ENCODE measurements at regions not wholly inside any gene's neighbourhood (a gene's known extent, or its start where the extent isn't known, plus 50 kb on each side); places are given as distances from the start of the nearest gene placed in this dataset.

DNA sequence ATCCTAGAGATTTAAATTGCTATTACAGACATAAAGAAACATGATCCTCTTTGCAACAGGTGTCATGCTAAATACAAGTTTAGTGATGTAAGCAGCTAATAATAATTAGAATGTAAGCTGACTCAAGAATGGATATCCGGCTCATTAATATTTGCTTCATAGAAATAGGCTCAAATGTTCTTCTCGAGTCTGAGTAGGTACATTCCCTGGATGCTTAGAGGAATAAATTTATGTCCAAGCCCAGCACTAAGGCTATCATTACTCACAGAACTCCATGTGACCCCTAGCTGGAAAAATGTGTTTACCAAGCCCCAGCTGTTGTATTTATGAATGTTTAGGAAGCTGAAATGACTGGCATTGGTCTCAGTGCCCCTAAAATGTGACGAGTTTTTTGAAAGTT is 87.6 kb upstream of the TSPAN7 start:
- CTCF ChIA-PET: no interaction called here

DNA sequence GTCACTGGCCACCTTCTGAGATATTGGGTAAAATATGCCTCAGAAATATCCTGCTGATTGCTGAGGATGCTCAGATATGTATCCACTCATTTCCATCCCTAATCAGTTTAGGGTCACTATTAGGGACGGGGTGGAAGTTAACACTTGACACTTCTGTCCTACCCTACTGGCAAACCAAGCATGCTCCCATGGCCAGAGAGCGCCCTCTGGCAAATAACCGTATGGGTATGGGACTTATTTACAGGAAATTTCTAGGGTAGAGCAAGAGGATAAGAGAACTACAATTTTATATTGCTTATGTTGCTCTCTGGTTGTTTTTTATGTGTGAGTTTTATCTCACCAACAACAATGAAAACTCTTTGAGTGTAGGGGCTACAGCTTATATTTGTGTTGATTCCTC is 86.8 kb upstream of the TSPAN7 start:
- ChIA-PET POLR2A (ENCODE audit: low non-redundant PET) (no interaction called here), CTCF (no interaction called here)
- BruUV-seq (replicated peaks): no TSS peak
- H3K27me3 ChIP-seq (replicated peaks; ENCODE audit: insufficient read depth, low read depth, low read length, poor library complexity): no peaks in the 10 kb centered on the region
- no peak overlapping the region for H3K27ac ChIP-seq (ENCODE audit: low read depth, low read length, poor library complexity, severe bottlenecking)
- no peaks in the 10 kb centered on the region for H3K9me3 ChIP-seq (ENCODE audit: low read depth, low read length, poor library complexity, severe bottlenecking)
- intact Hi-C loops (cut with micrococcal nuclease; ENCODE audit: unreplicated experiment): loop anchor here (10.0 kb wide), 1 partner anchor 60 kb away; no protein-coding TSS in a partner anchor
- no peaks in the 10 kb centered on the region for H3K4me1 ChIP-seq (ENCODE audit: insufficient read depth, low read length, poor library complexity, severe bottlenecking)
- no peaks in the 10 kb centered on the region for H3K36me3 ChIP-seq (ENCODE audit: insufficient read depth, low read length, poor library complexity, severe bottlenecking)
- no peak for DNase-seq (ENCODE audit: low spot score)
- TF ChIP-seq, protein P1, sequence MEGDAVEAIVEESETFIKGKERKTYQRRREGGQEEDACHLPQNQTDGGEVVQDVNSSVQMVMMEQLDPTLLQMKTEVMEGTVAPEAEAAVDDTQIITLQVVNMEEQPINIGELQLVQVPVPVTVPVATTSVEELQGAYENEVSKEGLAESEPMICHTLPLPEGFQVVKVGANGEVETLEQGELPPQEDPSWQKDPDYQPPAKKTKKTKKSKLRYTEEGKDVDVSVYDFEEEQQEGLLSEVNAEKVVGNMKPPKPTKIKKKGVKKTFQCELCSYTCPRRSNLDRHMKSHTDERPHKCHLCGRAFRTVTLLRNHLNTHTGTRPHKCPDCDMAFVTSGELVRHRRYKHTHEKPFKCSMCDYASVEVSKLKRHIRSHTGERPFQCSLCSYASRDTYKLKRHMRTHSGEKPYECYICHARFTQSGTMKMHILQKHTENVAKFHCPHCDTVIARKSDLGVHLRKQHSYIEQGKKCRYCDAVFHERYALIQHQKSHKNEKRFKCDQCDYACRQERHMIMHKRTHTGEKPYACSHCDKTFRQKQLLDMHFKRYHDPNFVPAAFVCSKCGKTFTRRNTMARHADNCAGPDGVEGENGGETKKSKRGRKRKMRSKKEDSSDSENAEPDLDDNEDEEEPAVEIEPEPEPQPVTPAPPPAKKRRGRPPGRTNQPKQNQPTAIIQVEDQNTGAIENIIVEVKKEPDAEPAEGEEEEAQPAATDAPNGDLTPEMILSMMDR (conservative IDR thresholded peaks at IDR 0.05; ENCODE audit: low read depth, low read length): no peak
- TF ChIP-seq EZH2 (IDR thresholded peaks at IDR 0.05; ENCODE audit: borderline replicate concordance, low read depth, low read length, poor library complexity, severe bottlenecking): no peak
- no peak overlapping the region for H3K4me3 ChIP-seq (ENCODE audit: low read depth, low read length, poor library complexity, severe bottlenecking)

More for the DNA sequence above, 87.6 kb upstream of the TSPAN7 start:
- POLR2A ChIA-PET (ENCODE audit: low non-redundant PET): no interaction called here
- Histone ChIP-seq H3K27me3 (replicated peaks; ENCODE audit: insufficient read depth, low read depth, low read length, poor library complexity) (no peaks in the 10 kb centered on the region), H3K36me3 (ENCODE audit: insufficient read depth, low read length, poor library complexity, severe bottlenecking) (no peaks in the 10 kb centered on the region), H3K4me1 (ENCODE audit: insufficient read depth, low read length, poor library complexity, severe bottlenecking) (no peaks in the 10 kb centered on the region), H3K9me3 (ENCODE audit: low read depth, low read length, poor library complexity, severe bottlenecking) (no peaks in the 10 kb centered on the region), H3K4me3 (ENCODE audit: low read depth, low read length, poor library complexity, severe bottlenecking) (no peak overlapping the region), H3K27ac (ENCODE audit: low read depth, low read length, poor library complexity, severe bottlenecking) (no peak overlapping the region)
- no peak for DNase-seq (ENCODE audit: low spot score)
- TF ChIP-seq, protein P1 (conservative IDR thresholded peaks at IDR 0.05; ENCODE audit: low read depth, low read length): no peak
- TF ChIP-seq EZH2 (IDR thresholded peaks at IDR 0.05; ENCODE audit: borderline replicate concordance, low read depth, low read length, poor library complexity, severe bottlenecking): no peak
- intact Hi-C loops (cut with micrococcal nuclease; ENCODE audit: unreplicated experiment): loop anchor here (10.0 kb wide), 1 partner anchor 61 kb away; no protein-coding TSS in a partner anchor
- no TSS peak for BruUV-seq (replicated peaks)

DNA sequence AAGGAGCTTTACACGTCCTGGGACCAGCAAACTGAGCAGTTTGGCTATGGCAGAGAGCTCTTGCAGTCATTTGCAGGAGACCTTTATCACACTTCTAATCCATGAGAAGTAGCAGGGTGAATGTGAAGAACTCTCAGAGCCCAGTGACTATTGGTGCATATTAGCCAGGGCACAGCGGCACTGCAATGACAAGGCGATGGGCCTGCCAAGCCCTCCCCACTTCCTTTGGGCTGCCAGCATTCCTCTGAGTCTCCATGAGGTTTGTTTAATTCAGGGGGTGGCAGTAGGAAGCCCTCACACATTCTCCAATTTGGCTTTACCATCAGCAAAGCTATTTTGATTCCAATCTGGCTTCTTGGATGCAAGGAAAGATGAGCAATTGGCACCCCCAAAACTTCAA is 79.2 kb upstream of the TSPAN7 start:
- intact Hi-C loops (cut with micrococcal nuclease; ENCODE audit: unreplicated experiment): no loop called here
- ChIA-PET POLR2A (ENCODE audit: low non-redundant PET) (no interaction called here), CTCF (no interaction called here)
- no TSS peak for BruUV-seq (replicated peaks)
- H3K27ac ChIP-seq (ENCODE audit: low read depth, low read length, poor library complexity, severe bottlenecking): no peak overlapping the region
- TF ChIP-seq, protein P1 (conservative IDR thresholded peaks at IDR 0.05; ENCODE audit: low read depth, low read length): no peak
- TF ChIP-seq EZH2 (IDR thresholded peaks at IDR 0.05; ENCODE audit: borderline replicate concordance, low read depth, low read length, poor library complexity, severe bottlenecking): no peak
- DNase-seq (ENCODE audit: low spot score): no peak
- H3K27me3 ChIP-seq (replicated peaks; ENCODE audit: insufficient read depth, low read depth, low read length, poor library complexity): no peaks in the 10 kb centered on the region
- no peaks in the 10 kb centered on the region for H3K4me1 ChIP-seq (ENCODE audit: insufficient read depth, low read length, poor library complexity, severe bottlenecking)
- no peak overlapping the region for H3K4me3 ChIP-seq (ENCODE audit: low read depth, low read length, poor library complexity, severe bottlenecking)
- H3K9me3 ChIP-seq (ENCODE audit: low read depth, low read length, poor library complexity, severe bottlenecking): no peaks in the 10 kb centered on the region
- H3K36me3 ChIP-seq (ENCODE audit: insufficient read depth, low read length, poor library complexity, severe bottlenecking): no peaks in the 10 kb centered on the region

Measured in A673 (cell line).